ENCODE measurements at regions not wholly inside any gene's neighbourhood (a gene's known extent, or its start where the extent isn't known, plus 50 kb on each side); places are given as distances from the start of the nearest gene placed in this dataset.
"Not testable (repeated sequence)": the region's sequence is repeated elsewhere in the genome, so short reads cannot be mapped to it uniquely, and the experiment has no call there.

DNA sequence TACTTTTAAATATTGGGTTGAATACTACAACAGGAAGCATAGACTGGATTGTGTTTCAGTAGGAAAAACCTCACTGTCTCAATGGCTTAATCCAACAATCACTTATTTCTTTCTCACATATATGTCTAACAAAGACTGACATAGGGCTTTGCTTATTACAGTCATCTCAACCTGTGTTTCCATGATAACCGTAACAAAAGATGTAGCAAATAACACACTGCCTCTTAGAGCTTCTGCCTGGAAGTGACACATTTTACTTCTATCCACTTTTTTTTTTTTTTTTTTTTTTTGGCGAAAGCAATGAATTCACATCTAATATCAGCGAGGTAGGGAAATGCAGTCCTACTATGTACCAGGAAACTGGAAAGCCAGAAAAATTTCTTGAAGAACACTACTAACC lies 204.9 kb upstream of the CDKN2B start:
- DNase-seq (no peak), ATAC-seq (no peak)
- intact Hi-C loops (cut with DNase I): no loop called here
- peaks cover 9 to 16% of the 10 kb centered on the region in 2 donors for H3K4me1 ChIP-seq
- H3K27me3 ChIP-seq: no peaks in the 10 kb centered on the region
- H3K9me3 ChIP-seq: no peaks in the 10 kb centered on the region
- TF ChIP-seq CTCF (IDR thresholded peaks at IDR 0.05): no peak
- no peak overlapping the region for H3K27ac ChIP-seq
- H3K4me3 ChIP-seq: no peak overlapping the region
- H3K36me3 ChIP-seq: no peaks in the 10 kb centered on the region

- no peak for TF ChIP-seq CTCF (IDR thresholded peaks at IDR 0.05)
- H3K4me3 ChIP-seq: no peak overlapping the region
- no peaks in the 10 kb centered on the region for H3K27me3 ChIP-seq
- H3K27ac ChIP-seq: no peak overlapping the region
- H3K36me3 ChIP-seq: no peaks in the 10 kb centered on the region
- DNase-seq (no peak), ATAC-seq (no peak)
- no peaks in the 10 kb centered on the region for H3K9me3 ChIP-seq
- intact Hi-C loops (cut with DNase I): no loop called here
- peaks cover 9 to 13% of the 10 kb centered on the region in 2 donors for H3K4me1 ChIP-seq
These were observed 205.5 kb upstream of the CDKN2B start for GRCh38 chr9:22214497-22215031.

DNA sequence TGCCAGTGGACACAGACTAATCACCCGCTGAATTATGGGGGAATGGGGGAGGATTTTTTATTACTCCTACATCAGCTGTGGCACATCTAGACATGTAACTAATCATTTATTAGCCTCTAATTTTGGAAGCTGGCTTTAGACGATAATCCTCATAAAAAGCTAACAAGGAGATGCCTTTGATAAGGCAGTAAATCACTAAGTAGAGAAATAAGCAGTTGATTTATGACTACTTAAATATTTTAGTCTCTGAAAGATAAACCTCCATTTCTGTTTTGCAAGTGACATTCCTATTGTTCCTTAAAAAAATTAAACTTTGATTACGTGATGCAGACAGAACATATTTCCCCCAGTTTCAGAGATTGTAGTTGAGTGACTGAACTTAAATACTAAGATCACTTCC lies 206.4 kb upstream of the CDKN2B start:
- Histone ChIP-seq H3K36me3 (no peaks in the 10 kb centered on the region), H3K9me3 (no peaks in the 10 kb centered on the region), H3K27ac (no peak overlapping the region), H3K4me3 (no peak overlapping the region), H3K27me3 (no peaks in the 10 kb centered on the region), H3K4me1 (peaks cover 9 to 13% of the 10 kb centered on the region in 2 donors)
- TF ChIP-seq CTCF (IDR thresholded peaks at IDR 0.05): no peak
- no peak for DNase-seq
- no peak for ATAC-seq
- intact Hi-C loops (cut with DNase I): no loop called here

GRCh38 chr9:22216730-22217172 lies 207.6 kb upstream of the CDKN2B start:
- DNase-seq (no peak), ATAC-seq (no peak)
- TF ChIP-seq CTCF (IDR thresholded peaks at IDR 0.05): no peak
- Histone ChIP-seq H3K27me3 (no peaks in the 10 kb centered on the region), H3K9me3 (no peaks in the 10 kb centered on the region), H3K4me1 (peaks cover 2 to 6% of the 10 kb centered on the region in 2 donors), H3K4me3 (no peak overlapping the region), H3K36me3 (no peaks in the 10 kb centered on the region), H3K27ac (no peak overlapping the region)
- intact Hi-C loops (cut with DNase I): no loop called here

DNA sequence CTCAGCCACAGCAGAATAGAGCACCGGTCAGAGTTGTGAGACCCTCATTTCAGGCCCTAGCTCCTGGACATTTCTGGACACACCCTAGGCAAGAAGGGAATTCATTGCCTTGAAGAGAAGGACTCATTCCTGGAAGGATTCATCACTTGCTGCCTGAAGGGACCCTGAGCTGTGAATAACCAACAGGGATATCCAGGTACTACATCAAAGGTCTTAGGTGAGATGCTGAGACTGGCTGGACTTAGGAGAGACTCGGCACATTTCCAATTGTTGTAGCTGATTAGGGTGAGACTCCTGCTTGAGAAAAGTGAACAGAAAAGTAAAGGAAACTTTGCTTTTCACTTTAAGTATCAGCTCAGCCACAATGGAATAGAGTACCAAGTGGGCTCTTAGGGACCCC lies 208.1 kb upstream of the CDKN2B start:
- Histone ChIP-seq H3K36me3 (no peaks in the 10 kb centered on the region), H3K27me3 (no peaks in the 10 kb centered on the region), H3K4me1 (peaks cover 0 to 1% of the 10 kb centered on the region in 2 donors), H3K27ac (no peak overlapping the region), H3K4me3 (no peak overlapping the region), H3K9me3 (no peaks in the 10 kb centered on the region)
- intact Hi-C loops (cut with DNase I): no loop called here
- no peak for TF ChIP-seq CTCF (IDR thresholded peaks at IDR 0.05)
- no peak for DNase-seq
- no peak for ATAC-seq

DNA sequence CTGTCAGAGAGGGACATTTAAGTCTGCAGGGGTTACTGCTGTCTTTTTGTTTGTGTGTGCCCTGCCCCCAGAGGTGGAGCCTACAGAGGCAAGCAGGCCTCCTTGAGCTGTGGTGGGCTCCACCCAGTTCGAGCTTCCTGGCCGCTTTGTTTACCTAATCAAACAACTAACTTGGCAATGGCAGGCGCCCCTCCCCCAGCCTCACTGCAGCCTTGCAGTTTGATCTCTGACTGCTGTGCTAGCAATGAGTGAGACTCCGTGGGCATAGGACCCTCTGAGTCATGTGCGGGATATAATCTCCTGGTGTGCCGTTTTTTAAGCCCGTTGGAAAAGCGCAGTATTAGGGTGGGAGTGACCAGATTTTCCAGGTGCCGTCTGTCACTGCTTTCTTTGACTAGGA lies 216.8 kb upstream of the CDKN2B start:
- ATAC-seq; intact Hi-C loops (cut with DNase I); H3K27ac ChIP-seq; H3K9me3 ChIP-seq; H3K4me1 ChIP-seq; H3K4me3 ChIP-seq; H3K27me3 ChIP-seq; H3K36me3 ChIP-seq: not testable (repeated sequence)
- peak in 1 of 4 donors; percentile 16 for DNase-seq
